Activated naive CD4-positive, alpha-beta T cell (primary cell): ENCODE measurements at regions not wholly inside any gene's neighbourhood (a gene's known extent, or its start where the extent isn't known, plus 50 kb on each side); places are given as distances from the start of the nearest gene placed in this dataset.
"Not testable (repeated sequence)": the region's sequence is repeated elsewhere in the genome, so short reads cannot be mapped to it uniquely, and the experiment has no call there.

Experiments
- DNase-seq, 4 experiments: peaks; one replicate each; lab custom pipeline; 2025; lab: John Stamatoyannopoulos, UW

- no peak for DNase-seq
These were observed 287.4 kb upstream of the IRX4 start for GRCh38 chr5:2169850-2170760.

- no peak for DNase-seq
These were observed 286.7 kb upstream of the IRX4 start for GRCh38 chr5:2169430-2169808.

- no peak for DNase-seq
These were observed 286.1 kb upstream of the IRX4 start for GRCh38 chr5:2168601-2169429.

GRCh38 chr5:2167671-2168070 lies 284.9 kb upstream of the IRX4 start:
- no peak for DNase-seq

- DNase-seq, result no peak
These were observed 284.3 kb upstream of the IRX4 start for GRCh38 chr5:2166979-2167377.

- no peak for DNase-seq
These were observed 283.7 kb upstream of the IRX4 start for GRCh38 chr5:2166306-2166978.

GRCh38 chr5:2165615-2166305 lies 283.0 kb upstream of the IRX4 start:
- DNase-seq, result no peak

- DNase-seq, result no peak
These were observed 282.5 kb upstream of the IRX4 start for GRCh38 chr5:2165203-2165602.

GRCh38 chr5:2164586-2164985 lies 281.9 kb upstream of the IRX4 start:
- no peak for DNase-seq

GRCh38 chr5:2163940-2164490 lies 281.3 kb upstream of the IRX4 start:
- DNase-seq, result no peak

GRCh38 chr5:2163060-2163856 lies 280.5 kb upstream of the IRX4 start:
- no peak for DNase-seq

GRCh38 chr5:2160811-2161210 lies 278.1 kb upstream of the IRX4 start:
- no peak for DNase-seq

- no peak for DNase-seq
These were observed 276.0 kb upstream of the IRX4 start for GRCh38 chr5:2158767-2159166.

GRCh38 chr5:2158109-2158508 lies 275.4 kb upstream of the IRX4 start:
- no peak for DNase-seq

GRCh38 chr5:2157372-2157771 lies 274.6 kb upstream of the IRX4 start:
- no peak for DNase-seq

GRCh38 chr5:2156358-2157059 lies 273.8 kb upstream of the IRX4 start:
- DNase-seq, result no peak

GRCh38 chr5:2155556-2155955 lies 272.8 kb upstream of the IRX4 start:
- DNase-seq, result no peak

GRCh38 chr5:2153802-2154201 lies 271.1 kb upstream of the IRX4 start:
- DNase-seq, result no peak

- no peak for DNase-seq
These were observed 270.6 kb upstream of the IRX4 start for GRCh38 chr5:2153350-2153749.

GRCh38 chr5:2151301-2151888 lies 268.7 kb upstream of the IRX4 start:
- DNase-seq, result not testable (repeated sequence)
